DOHH2 (cell line): ENCODE measurements at regions not wholly inside any gene's neighbourhood (a gene's known extent, or its start where the extent isn't known, plus 50 kb on each side); places are given as distances from the start of the nearest gene placed in this dataset.

Experiments used
- CTCF ChIP-seq: fragments of 200-600 bp; sonication (generic); IDR thresholded peaks from one replicate; pipeline ENCODE4 v1.5.1; 2014; ENCODE audit warnings: antibody characterized with exemption, mild to moderate bottlenecking, low read depth, low read length; ENCODE audit not compliant: poor library complexity, severe bottlenecking
- EZH2phosphoT487 ChIP-seq: fragments of 200-600 bp; sonication (generic); IDR thresholded peaks from 2 replicates; pipeline ENCODE4 v1.6.1; 2017; ENCODE audit warnings: borderline replicate concordance, mild to moderate bottlenecking, antibody characterized with exemption, low read length, moderate library complexity, mixed read lengths

DNA sequence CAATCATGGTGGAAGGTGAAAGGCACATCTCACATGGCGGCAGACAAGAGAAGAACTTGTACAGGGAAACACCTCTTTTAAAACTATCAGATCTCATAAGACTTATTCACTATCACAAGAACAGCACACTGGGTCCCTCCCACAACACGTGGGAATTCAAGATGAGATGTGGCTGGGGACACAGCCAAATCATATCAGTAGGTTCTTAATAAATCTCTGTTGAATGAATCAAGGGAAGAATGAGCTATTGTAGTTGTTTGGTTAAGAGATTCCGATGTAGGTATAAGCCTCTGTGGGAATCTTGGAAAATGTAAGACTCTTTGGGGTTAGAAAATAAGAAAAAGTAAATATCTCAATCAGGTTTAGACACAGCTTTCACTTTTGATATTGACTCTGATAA lies 400.2 kb downstream of the KCNRG start:
- no peak for TF ChIP-seq CTCF
- no peak for TF ChIP-seq EZH2phosphoT487
